ENCODE measurements at regions not wholly inside any gene's neighbourhood (a gene's known extent, or its start where the extent isn't known, plus 50 kb on each side); places are given as distances from the start of the nearest gene placed in this dataset.

- RAD21 ChIA-PET (ENCODE audit: unreplicated experiment), result no interaction called here
These were observed 289.8 kb upstream of the SPOCK3 start for GRCh38 chr4:167524091-167524490.

More at GRCh38 chr4:167524091-167524490, 289.8 kb upstream of the SPOCK3 start:
- Histone ChIP-seq H2AFZ (ENCODE audit: control insufficient read depth, low read depth, low read length) (no peak overlapping the region), H3K9me3 (replicated peaks; ENCODE audit: control insufficient read depth, insufficient read depth, low read length) (no peaks in the 10 kb centered on the region), H4K20me1 (ENCODE audit: control insufficient read depth, insufficient read depth) (no peaks in the 10 kb centered on the region), H3K27ac (ENCODE audit: control insufficient read depth, insufficient read depth) (no peak overlapping the region), H3K4me3 (no peak overlapping the region), H3K4me2 (ENCODE audit: control insufficient read depth, insufficient read depth) (no peak overlapping the region), H3K9ac (ENCODE audit: control insufficient read depth, insufficient read depth, low read length) (no peak overlapping the region), H3K79me2 (ENCODE audit: control insufficient read depth, insufficient read depth, low read length) (no peaks in the 10 kb centered on the region), H3K36me3 (ENCODE audit: control insufficient read depth in 2 of 2, insufficient read depth in 2 of 2, low read length in 1 of 2) (no peaks in the 10 kb centered on the region), H3K27me3 (replicated peaks in 1 of 2; ENCODE audit: control insufficient read depth in 2 of 2, insufficient read depth in 2 of 2, low read length in 1 of 2) (no peaks in the 10 kb centered on the region), H3K4me1 (ENCODE audit: control insufficient read depth, insufficient read depth, low read length) (no peaks in the 10 kb centered on the region)
- TF ChIP-seq POU2F2 (IDR thresholded peaks at IDR 0.05; ENCODE audit: borderline replicate concordance, low read depth, low read length) (no peak), IKZF2 (IDR thresholded peaks at IDR 0.05) (no peak), ZNF24 (IDR thresholded peaks at IDR 0.05) (no peak), BMI1 (IDR thresholded peaks at IDR 0.05; ENCODE audit: borderline replicate concordance) (no peak), NFXL1 (IDR thresholded peaks at IDR 0.05; ENCODE audit: borderline replicate concordance) (no peak), POLR2A (IDR thresholded peaks at IDR 0.05; ENCODE audit: low read depth, low read length) (no peak), DPF2 (IDR thresholded peaks at IDR 0.05) (no peak), STAT3 (IDR thresholded peaks at IDR 0.05; ENCODE audit: low read depth, low read length) (no peak), MXI1 (IDR thresholded peaks at IDR 0.05; ENCODE audit: low read depth, low read length) (no peak), PRDM15 (CRISPR knock-in tag; IDR thresholded peaks at IDR 0.05) (no peak), CHD4 (IDR thresholded peaks at IDR 0.05) (no peak), MLLT1 (IDR thresholded peaks at IDR 0.05) (no peak), WRNIP1 (IDR thresholded peaks at IDR 0.05; ENCODE audit: borderline replicate concordance, low read depth, low read length) (no peak)
- FAIRE-seq (no peak), ATAC-seq (no peak), DNase-seq (ENCODE audit: low read depth, low spot score) (no peak)
- intact Hi-C loops (cut with micrococcal nuclease; ENCODE audit: unreplicated experiment) (no loop called here), in situ Hi-C loops (cut with MboI) (no loop called here)
- CTCF ChIA-PET, result no interaction called here
- whole genome bisulfite sequencing (ENCODE audit: insufficient coverage, insufficient replicate concordance, low lambda C conversion rate, missing lambda C conversion rate), result 50% methylated on average over 2 of the region's 2 CpGs
- no TSS peak for BruUV-seq (replicated peaks)
- SMC1A ChIA-PET (ENCODE audit: uncharacterized antibody, unreplicated experiment), result no interaction called here
- POLR2A ChIA-PET, result no interaction called here

All from GM12878 (cell line).